K562 (cell line): ENCODE measurements at regions not wholly inside any gene's neighbourhood (a gene's known extent, or its start where the extent isn't known, plus 50 kb on each side); places are given as distances from the start of the nearest gene placed in this dataset.

Experiments used
- CHD1 ChIP-seq: fragments of 200-600 bp; sonication (generic); IDR thresholded peaks from one replicate; pipeline ENCODE4 v1.6.1; 2012; ENCODE audit warnings: mild to moderate bottlenecking, moderate library complexity, low read length, inconsistent platforms
- MAZ ChIP-seq, 2 experiments: fragments of 450-650 bp in 1 of 2; sonication (generic) in 1 of 2; formaldehyde crosslinking; IDR thresholded peaks in 1 of 2; conservative IDR thresholded peaks in 1 of 2; 2 replicates each; pipeline versions ENCODE4 v1.4.0 to v1.5.0; 2020; ENCODE audit warnings: mild to moderate bottlenecking in 1 of 2, missing genetic modification reagents in 1 of 2
- MCM3 ChIP-seq: fragments of 450-650 bp; IDR thresholded peaks from 2 replicates; pipeline ENCODE4 v1.6.1; 2016
- NCOA1 ChIP-seq: fragments of 450-650 bp; IDR thresholded peaks from 2 replicates; pipeline ENCODE4 v1.6.1; 2016; ENCODE audit warnings: low read depth
- SIN3A ChIP-seq, 2 experiments: fragments of 150-350 bp in 1 of 2; IDR thresholded peaks; 2 replicates each; pipeline ENCODE4 v1.6.1; 2011 to 2016; ENCODE audit warnings: borderline replicate concordance in 2 of 2, low read depth in 2 of 2, low read length in 2 of 2, mild to moderate bottlenecking in 2 of 2, moderate library complexity in 2 of 2; ENCODE audit not compliant: control insufficient read depth in 1 of 2
- TAF1 ChIP-seq: IDR thresholded peaks from 2 replicates; pipeline ENCODE4 v1.6.1; 2011; ENCODE audit warnings: mild to moderate bottlenecking, low read length, moderate library complexity; ENCODE audit not compliant: insufficient read depth, control insufficient read depth, severe bottlenecking; ENCODE audit errors: extremely low read depth
- TEAD2 ChIP-seq: fragments of 450-650 bp; IDR thresholded peaks from 2 replicates; pipeline ENCODE4 v1.6.1; 2016; ENCODE audit warnings: missing genetic modification characterization, control low read depth, missing compliant biosample characterization
- TF ChIP-seq, protein P1 (sequence below): fragments of 250-450 bp; sonication (Bioruptor Pico); IDR thresholded peaks from 2 replicates; pipeline ENCODE4 v1.8.0; 2022; ENCODE audit warnings: moderate library complexity, mild to moderate bottlenecking, inconsistent platforms
- TF ChIP-seq, protein P2 (sequence below), 3 experiments: IDR thresholded peaks in 2 of 3; conservative IDR thresholded peaks in 1 of 3; 2 replicates each; pipeline ENCODE4 v1.5.1; 2011 to 2012; ENCODE audit warnings: low read length in 3 of 3, mild to moderate bottlenecking in 3 of 3, control low read depth in 2 of 3, improper control_type of control experiment in 1 of 3, inconsistent platforms in 1 of 3, low read depth in 1 of 3, mixed read lengths in 1 of 3, moderate library complexity in 1 of 3; ENCODE audit not compliant: insufficient read depth in 2 of 3

DNA sequence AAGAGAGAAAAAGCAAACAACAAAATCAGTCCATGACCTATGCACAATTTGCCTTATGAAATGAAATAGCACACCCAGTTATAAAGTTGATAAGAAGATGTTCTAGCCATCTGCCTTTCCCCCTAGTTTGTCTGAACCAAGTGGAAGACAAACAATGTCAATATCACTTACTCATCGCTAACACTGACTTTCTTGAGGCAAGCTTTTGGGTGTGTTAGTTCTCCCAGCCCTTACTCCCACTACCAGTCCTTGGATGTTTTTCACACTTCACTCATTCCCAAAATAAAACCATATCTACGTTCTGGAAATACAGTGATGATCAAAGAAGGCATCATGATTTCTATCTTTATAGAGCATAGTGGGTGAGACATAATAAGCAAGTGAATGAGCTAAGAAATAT, 393.8 kb downstream of the PCDH20 start:
- TF ChIP-seq, protein P1, sequence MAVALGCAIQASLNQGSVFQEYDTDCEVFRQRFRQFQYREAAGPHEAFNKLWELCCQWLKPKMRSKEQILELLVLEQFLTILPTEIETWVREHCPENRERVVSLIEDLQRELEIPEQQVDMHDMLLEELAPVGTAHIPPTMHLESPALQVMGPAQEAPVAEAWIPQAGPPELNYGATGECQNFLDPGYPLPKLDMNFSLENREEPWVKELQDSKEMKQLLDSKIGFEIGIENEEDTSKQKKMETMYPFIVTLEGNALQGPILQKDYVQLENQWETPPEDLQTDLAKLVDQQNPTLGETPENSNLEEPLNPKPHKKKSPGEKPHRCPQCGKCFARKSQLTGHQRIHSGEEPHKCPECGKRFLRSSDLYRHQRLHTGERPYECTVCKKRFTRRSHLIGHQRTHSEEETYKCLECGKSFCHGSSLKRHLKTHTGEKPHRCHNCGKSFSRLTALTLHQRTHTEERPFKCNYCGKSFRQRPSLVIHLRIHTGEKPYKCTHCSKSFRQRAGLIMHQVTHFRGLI (CRISPR knock-in tag), result no peak
- no peak for TF ChIP-seq MCM3
- no peak for TF ChIP-seq NCOA1
- TF ChIP-seq TAF1, result no peak
- TF ChIP-seq TEAD2 (tag), result no peak
- TF ChIP-seq, protein P2, sequence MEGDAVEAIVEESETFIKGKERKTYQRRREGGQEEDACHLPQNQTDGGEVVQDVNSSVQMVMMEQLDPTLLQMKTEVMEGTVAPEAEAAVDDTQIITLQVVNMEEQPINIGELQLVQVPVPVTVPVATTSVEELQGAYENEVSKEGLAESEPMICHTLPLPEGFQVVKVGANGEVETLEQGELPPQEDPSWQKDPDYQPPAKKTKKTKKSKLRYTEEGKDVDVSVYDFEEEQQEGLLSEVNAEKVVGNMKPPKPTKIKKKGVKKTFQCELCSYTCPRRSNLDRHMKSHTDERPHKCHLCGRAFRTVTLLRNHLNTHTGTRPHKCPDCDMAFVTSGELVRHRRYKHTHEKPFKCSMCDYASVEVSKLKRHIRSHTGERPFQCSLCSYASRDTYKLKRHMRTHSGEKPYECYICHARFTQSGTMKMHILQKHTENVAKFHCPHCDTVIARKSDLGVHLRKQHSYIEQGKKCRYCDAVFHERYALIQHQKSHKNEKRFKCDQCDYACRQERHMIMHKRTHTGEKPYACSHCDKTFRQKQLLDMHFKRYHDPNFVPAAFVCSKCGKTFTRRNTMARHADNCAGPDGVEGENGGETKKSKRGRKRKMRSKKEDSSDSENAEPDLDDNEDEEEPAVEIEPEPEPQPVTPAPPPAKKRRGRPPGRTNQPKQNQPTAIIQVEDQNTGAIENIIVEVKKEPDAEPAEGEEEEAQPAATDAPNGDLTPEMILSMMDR (IDR thresholded peaks at IDR 0.05 in 2 of 3, conservative IDR thresholded peaks at IDR 0.05 in 1 of 3; ENCODE audit: insufficient read depth in 2 of 3, low read depth in 1 of 3, low read length in 3 of 3), result no peak
- no peak for TF ChIP-seq MAZ (CRISPR knock-in tag; conservative IDR thresholded peaks at IDR 0.05 in 1 of 2, IDR thresholded peaks at IDR 0.05 in 1 of 2)
- no peak for TF ChIP-seq CHD1
- no peak for TF ChIP-seq SIN3A (IDR thresholded peaks at IDR 0.05; ENCODE audit: borderline replicate concordance in 2 of 2, control insufficient read depth in 1 of 2, low read depth in 2 of 2, low read length in 2 of 2)
